ENCODE measurements at regions not wholly inside any gene's neighbourhood (a gene's known extent, or its start where the extent isn't known, plus 50 kb on each side); places are given as distances from the start of the nearest gene placed in this dataset.

DNA sequence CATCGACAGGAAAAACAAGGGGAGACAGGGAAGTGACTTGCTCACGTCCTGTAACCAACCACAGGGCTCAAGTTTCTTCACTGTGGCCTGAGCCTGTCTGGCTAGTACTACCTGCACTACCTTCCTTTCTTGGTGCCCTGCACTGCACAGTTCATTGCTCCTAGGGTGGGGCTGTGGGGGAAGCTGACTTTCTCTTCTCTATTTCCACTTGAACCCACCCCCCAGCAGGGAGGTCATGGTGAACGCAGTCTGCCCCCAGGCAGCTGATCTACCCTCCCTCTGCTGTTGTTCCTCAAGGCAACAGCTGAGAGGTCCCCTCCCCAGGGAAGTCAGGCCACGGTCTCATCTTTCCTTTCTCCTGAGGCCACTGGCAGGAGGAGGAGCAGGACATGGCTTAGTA lies 532.1 kb downstream of the SOX11 start:
- WGBS (ENCODE audit: low lambda C conversion rate), result 27% methylated on average over 4 of the region's 4 CpGs
- Histone ChIP-seq H3K79me2 (ENCODE audit: insufficient read depth) (no peaks in the 10 kb centered on the region), H3K9ac (no peak overlapping the region), H3K9me3 (no peaks in the 10 kb centered on the region), H3K4me3 (ENCODE audit: low read depth in 2 of 2, low read length in 1 of 2) (no peak overlapping the region), H3K4me1 (ENCODE audit: control insufficient read depth in 1 of 2, insufficient read depth in 2 of 2, low read depth in 1 of 2, low read length in 1 of 2) (peaks cover 0 to 2% of the 10 kb centered on the region in 2 experiments; a peak in 1 of 4 replicates), H3F3A (replicated peaks; ENCODE audit: insufficient read depth) (no peaks in the 10 kb centered on the region), H2AFZ (ENCODE audit: low read depth) (no peak overlapping the region), H3K9me2 (no peaks in the 10 kb centered on the region), H4K20me1 (ENCODE audit: insufficient read depth) (no peaks in the 10 kb centered on the region), H3K4me2 (no peak overlapping the region), H3K27me3 (ENCODE audit: insufficient read depth) (no peaks in the 10 kb centered on the region), H3K27ac (ENCODE audit: low read depth in 2 of 2, low read length in 1 of 2) (no peak overlapping the region), H3K36me3 (replicated peaks in 1 of 2; ENCODE audit: control insufficient read depth in 1 of 2, insufficient read depth in 2 of 2, low read length in 1 of 2) (no peaks in the 10 kb centered on the region)
- TF ChIP-seq GABPA (IDR thresholded peaks at IDR 0.05; ENCODE audit: low read depth), result no peak
- TF ChIP-seq SIN3A (IDR thresholded peaks at IDR 0.05; ENCODE audit: borderline replicate concordance, low read depth, low read length), result no peak
- TF ChIP-seq, protein P1, sequence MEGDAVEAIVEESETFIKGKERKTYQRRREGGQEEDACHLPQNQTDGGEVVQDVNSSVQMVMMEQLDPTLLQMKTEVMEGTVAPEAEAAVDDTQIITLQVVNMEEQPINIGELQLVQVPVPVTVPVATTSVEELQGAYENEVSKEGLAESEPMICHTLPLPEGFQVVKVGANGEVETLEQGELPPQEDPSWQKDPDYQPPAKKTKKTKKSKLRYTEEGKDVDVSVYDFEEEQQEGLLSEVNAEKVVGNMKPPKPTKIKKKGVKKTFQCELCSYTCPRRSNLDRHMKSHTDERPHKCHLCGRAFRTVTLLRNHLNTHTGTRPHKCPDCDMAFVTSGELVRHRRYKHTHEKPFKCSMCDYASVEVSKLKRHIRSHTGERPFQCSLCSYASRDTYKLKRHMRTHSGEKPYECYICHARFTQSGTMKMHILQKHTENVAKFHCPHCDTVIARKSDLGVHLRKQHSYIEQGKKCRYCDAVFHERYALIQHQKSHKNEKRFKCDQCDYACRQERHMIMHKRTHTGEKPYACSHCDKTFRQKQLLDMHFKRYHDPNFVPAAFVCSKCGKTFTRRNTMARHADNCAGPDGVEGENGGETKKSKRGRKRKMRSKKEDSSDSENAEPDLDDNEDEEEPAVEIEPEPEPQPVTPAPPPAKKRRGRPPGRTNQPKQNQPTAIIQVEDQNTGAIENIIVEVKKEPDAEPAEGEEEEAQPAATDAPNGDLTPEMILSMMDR (IDR thresholded peaks at IDR 0.05), result no peak
- no peak for TF ChIP-seq FOXJ3 (CRISPR knock-in tag; IDR thresholded peaks at IDR 0.05)
- TF ChIP-seq USF1 (IDR thresholded peaks at IDR 0.05; ENCODE audit: borderline replicate concordance, low read depth), result no peak
- TF ChIP-seq JUND (IDR thresholded peaks at IDR 0.05), result no peak
- TF ChIP-seq ELF1 (IDR thresholded peaks at IDR 0.05), result no peak
- TF ChIP-seq RXRA (IDR thresholded peaks at IDR 0.05; ENCODE audit: borderline replicate concordance, low read depth), result no peak
- TF ChIP-seq TEAD4 (IDR thresholded peaks at IDR 0.05; ENCODE audit: borderline replicate concordance, insufficient read depth), result no peak
- no peak for TF ChIP-seq IRF3 (IDR thresholded peaks at IDR 0.05; ENCODE audit: low read depth, low read length)
- no peak for TF ChIP-seq USF2 (IDR thresholded peaks at IDR 0.05; ENCODE audit: borderline replicate concordance, low read depth, low read length)
- TF ChIP-seq MXI1 (IDR thresholded peaks at IDR 0.05; ENCODE audit: low read depth, low read length), result no peak
- TF ChIP-seq TAF1 (IDR thresholded peaks at IDR 0.05; ENCODE audit: borderline replicate concordance, low read depth, low read length), result no peak
- TF ChIP-seq MEF2A (IDR thresholded peaks at IDR 0.05; ENCODE audit: borderline replicate concordance, low read depth), result no peak
- DNase-seq, result no peak
- CTCF ChIA-PET, result no interaction called here
- POLR2A ChIA-PET, result no interaction called here

GRCh38 chr2:6228251-6228650 lies 536.1 kb downstream of the SOX11 start:
- Histone ChIP-seq H3F3A (replicated peaks; ENCODE audit: insufficient read depth) (no peaks in the 10 kb centered on the region), H2AFZ (ENCODE audit: low read depth) (no peak overlapping the region), H4K20me1 (ENCODE audit: insufficient read depth) (no peaks in the 10 kb centered on the region), H3K27me3 (ENCODE audit: insufficient read depth) (no peaks in the 10 kb centered on the region), H3K9me2 (no peaks in the 10 kb centered on the region), H3K36me3 (replicated peaks in 1 of 2; ENCODE audit: control insufficient read depth in 1 of 2, insufficient read depth in 2 of 2, low read length in 1 of 2) (no peaks in the 10 kb centered on the region), H3K4me2 (no peak overlapping the region), H3K9ac (no peak overlapping the region), H3K4me1 (ENCODE audit: control insufficient read depth in 1 of 2, insufficient read depth in 2 of 2, low read depth in 1 of 2, low read length in 1 of 2) (no peaks in the 10 kb centered on the region), H3K4me3 (ENCODE audit: low read depth in 2 of 2, low read length in 1 of 2) (no peak overlapping the region), H3K9me3 (no peaks in the 10 kb centered on the region), H3K27ac (ENCODE audit: low read depth in 2 of 2, low read length in 1 of 2) (no peak overlapping the region), H3K79me2 (ENCODE audit: insufficient read depth) (no peaks in the 10 kb centered on the region)
- WGBS (ENCODE audit: low lambda C conversion rate), result 17% methylated on average over 2 of the region's 2 CpGs
- ChIA-PET POLR2A (no interaction called here), CTCF (interaction anchor here (0.9 to 1.2 kb wide), 2 partner anchors 31 to 49 kb away, joined by 3 read pairs; no protein-coding TSS in a partner anchor)
- DNase-seq, result no peak
- TF ChIP-seq FOSL2 (IDR thresholded peaks at IDR 0.05; ENCODE audit: borderline replicate concordance, low read depth) (no peak), IRF3 (IDR thresholded peaks at IDR 0.05; ENCODE audit: low read depth, low read length) (no peak), FOXM1 (IDR thresholded peaks at IDR 0.05; ENCODE audit: low read depth) (no peak), NFIC (IDR thresholded peaks at IDR 0.05; ENCODE audit: borderline replicate concordance) (no peak), FOXJ3 (CRISPR knock-in tag; IDR thresholded peaks at IDR 0.05) (no peak)
- TF ChIP-seq, protein P1 (IDR thresholded peaks at IDR 0.05), result no peak

Measured in SK-N-SH (cell line).